KMS-11 (cell line): ENCODE measurements at regions not wholly inside any gene's neighbourhood (a gene's known extent, or its start where the extent isn't known, plus 50 kb on each side); places are given as distances from the start of the nearest gene placed in this dataset.

Experiments used
- H2AFZ ChIP-seq: fragments of 200-600 bp; sonication (generic); 2 replicates; pipeline ENCODE4 v1.6.1; 2016; ENCODE audit warnings: antibody characterized with exemption, mixed run types, low read depth
- H3K27ac ChIP-seq: fragments of 200-600 bp; sonication (generic); 2 replicates; pipeline ENCODE4 v1.6.1; 2016; ENCODE audit warnings: mild to moderate bottlenecking, mixed run types
- H3K27me3 ChIP-seq: fragments of 200-600 bp; sonication (generic); 2 replicates; pipeline ENCODE4 v1.6.1; 2017; ENCODE audit warnings: mild to moderate bottlenecking, low read depth, mixed run types, moderate library complexity; ENCODE audit not compliant: insufficient read depth
- H3K36me3 ChIP-seq: fragments of 200-600 bp; sonication (generic); 2 replicates; pipeline ENCODE4 v1.6.1; 2017; ENCODE audit warnings: mild to moderate bottlenecking, mixed run types; ENCODE audit not compliant: insufficient read depth
- H3K4me1 ChIP-seq: fragments of 200-600 bp; sonication (generic); 2 replicates; pipeline ENCODE4 v1.6.1; 2016; ENCODE audit warnings: mild to moderate bottlenecking, low read depth, mixed run types; ENCODE audit not compliant: poor library complexity, severe bottlenecking
- H3K4me2 ChIP-seq: fragments of 200-600 bp; sonication (generic); 2 replicates; pipeline ENCODE4 v1.7.0; 2016; ENCODE audit warnings: mild to moderate bottlenecking, mixed run types
- H3K4me3 ChIP-seq: fragments of 200-600 bp; sonication (generic); IDR thresholded peaks from 2 replicates; pipeline ENCODE4 v1.6.1; 2017; ENCODE audit warnings: low read depth, low read length, mixed read lengths; ENCODE audit not compliant: insufficient read depth
- H3K79me2 ChIP-seq: fragments of 200-600 bp; sonication (generic); 2 replicates; pipeline ENCODE4 v1.6.1; 2016; ENCODE audit warnings: low read depth, mixed run types; ENCODE audit not compliant: insufficient read depth
- H3K9ac ChIP-seq: fragments of 200-600 bp; sonication (generic); 2 replicates; pipeline ENCODE4 v1.6.1; 2016; ENCODE audit warnings: mild to moderate bottlenecking, mixed run types
- H4K20me1 ChIP-seq: fragments of 200-600 bp; sonication (generic); 2 replicates; pipeline ENCODE4 v1.6.1; 2016; ENCODE audit warnings: mild to moderate bottlenecking, mixed run types; ENCODE audit not compliant: insufficient read depth
- TF ChIP-seq, protein P1 (sequence below): fragments of 200-600 bp; sonication (generic); conservative IDR thresholded peaks from 2 replicates; pipeline ENCODE4 v1.6.1; 2017; ENCODE audit warnings: low read depth, mild to moderate bottlenecking, antibody characterized with exemption, low read length, moderate library complexity, mixed read lengths

DNA sequence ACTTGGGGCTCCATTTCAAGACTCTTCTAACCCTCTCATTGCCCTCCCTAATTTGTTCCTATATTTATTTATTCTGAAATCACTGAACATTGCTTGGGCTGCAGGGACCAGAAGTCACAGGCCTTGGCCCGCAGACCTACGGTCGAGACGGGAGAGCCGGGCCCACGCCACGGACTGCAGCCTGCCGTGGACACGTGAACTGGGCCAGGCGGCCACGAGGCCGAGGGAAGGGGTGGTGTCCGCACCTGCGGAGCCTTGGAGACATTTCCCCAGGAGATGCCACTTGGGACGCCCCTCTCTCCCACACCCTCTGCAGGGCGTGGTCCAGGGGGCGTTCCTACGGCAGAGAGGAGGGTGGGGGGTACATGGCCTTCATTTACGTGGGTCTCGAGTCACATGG lies 463.9 kb downstream of the ICE1 start:
- Histone ChIP-seq H4K20me1 (no peaks in the 10 kb centered on the region), H2AFZ (no peak overlapping the region; the same call in 1 of the 2 replicates), H3K4me3 (no peak overlapping the region), H3K79me2 (no peaks in the 10 kb centered on the region), H3K9ac (no peak overlapping the region), H3K4me2 (no peak overlapping the region; the same call in 1 of the 2 replicates), H3K27ac (no peak overlapping the region), H3K36me3 (no peaks in the 10 kb centered on the region), H3K27me3 (no peaks in the 10 kb centered on the region), H3K4me1 (no peaks in the 10 kb centered on the region)
- TF ChIP-seq, protein P1, sequence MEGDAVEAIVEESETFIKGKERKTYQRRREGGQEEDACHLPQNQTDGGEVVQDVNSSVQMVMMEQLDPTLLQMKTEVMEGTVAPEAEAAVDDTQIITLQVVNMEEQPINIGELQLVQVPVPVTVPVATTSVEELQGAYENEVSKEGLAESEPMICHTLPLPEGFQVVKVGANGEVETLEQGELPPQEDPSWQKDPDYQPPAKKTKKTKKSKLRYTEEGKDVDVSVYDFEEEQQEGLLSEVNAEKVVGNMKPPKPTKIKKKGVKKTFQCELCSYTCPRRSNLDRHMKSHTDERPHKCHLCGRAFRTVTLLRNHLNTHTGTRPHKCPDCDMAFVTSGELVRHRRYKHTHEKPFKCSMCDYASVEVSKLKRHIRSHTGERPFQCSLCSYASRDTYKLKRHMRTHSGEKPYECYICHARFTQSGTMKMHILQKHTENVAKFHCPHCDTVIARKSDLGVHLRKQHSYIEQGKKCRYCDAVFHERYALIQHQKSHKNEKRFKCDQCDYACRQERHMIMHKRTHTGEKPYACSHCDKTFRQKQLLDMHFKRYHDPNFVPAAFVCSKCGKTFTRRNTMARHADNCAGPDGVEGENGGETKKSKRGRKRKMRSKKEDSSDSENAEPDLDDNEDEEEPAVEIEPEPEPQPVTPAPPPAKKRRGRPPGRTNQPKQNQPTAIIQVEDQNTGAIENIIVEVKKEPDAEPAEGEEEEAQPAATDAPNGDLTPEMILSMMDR: no peak

DNA sequence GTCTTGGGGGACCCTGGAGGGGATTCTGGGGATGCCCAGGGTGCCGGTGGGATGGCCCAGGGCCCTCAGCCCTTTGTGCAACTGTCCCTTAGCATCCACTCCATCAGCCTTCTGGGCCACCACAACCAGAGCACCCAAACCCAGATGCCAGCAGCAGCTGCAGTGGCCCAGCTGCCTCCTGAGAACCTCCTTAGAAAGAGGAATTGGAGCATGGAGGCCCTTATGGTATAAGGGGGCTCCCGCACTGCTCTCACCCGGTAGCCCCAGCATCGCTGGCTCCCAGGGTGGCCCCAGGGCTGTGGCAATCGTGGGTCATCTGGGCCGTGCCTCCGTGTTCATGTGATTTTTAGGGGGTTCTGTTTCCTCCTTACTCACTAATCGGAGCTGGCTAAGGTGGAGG lies 463.3 kb downstream of the ICE1 start:
- H3K36me3 ChIP-seq: no peaks in the 10 kb centered on the region
- no peak overlapping the region for H3K27ac ChIP-seq
- H3K4me3 ChIP-seq: no peak overlapping the region
- H3K79me2 ChIP-seq: no peaks in the 10 kb centered on the region
- H3K9ac ChIP-seq: no peak overlapping the region
- TF ChIP-seq, protein P1: no peak
- H4K20me1 ChIP-seq: no peaks in the 10 kb centered on the region
- H3K4me2 ChIP-seq: no peak overlapping the region
- no peaks in the 10 kb centered on the region for H3K4me1 ChIP-seq
- no peak overlapping the region for H2AFZ ChIP-seq
- H3K27me3 ChIP-seq: no peaks in the 10 kb centered on the region

DNA sequence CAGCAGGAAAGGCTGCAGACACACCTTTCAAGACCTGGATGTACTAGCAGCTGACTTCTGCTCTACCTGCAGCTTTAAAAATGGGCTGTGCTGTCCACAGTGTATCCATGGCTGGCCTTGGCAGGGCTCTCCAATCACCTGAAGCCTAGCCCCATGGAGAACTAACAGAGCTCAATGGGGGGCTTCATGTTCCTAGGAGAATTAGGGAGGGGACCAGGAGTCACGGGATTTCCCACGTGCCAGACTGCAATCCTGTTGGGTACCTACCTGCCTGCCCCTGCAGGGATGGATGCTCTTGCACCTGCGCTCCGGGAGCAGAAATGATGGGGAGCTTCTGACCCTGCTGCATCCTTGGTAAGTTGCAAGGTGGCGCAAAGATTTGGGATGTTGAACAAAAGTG lies 462.1 kb downstream of the ICE1 start:
- no peaks in the 10 kb centered on the region for H3K36me3 ChIP-seq
- no peaks in the 10 kb centered on the region for H3K27me3 ChIP-seq
- H3K4me1 ChIP-seq: no peaks in the 10 kb centered on the region
- no peaks in the 10 kb centered on the region for H3K79me2 ChIP-seq
- no peak overlapping the region for H3K27ac ChIP-seq
- no peak overlapping the region for H3K9ac ChIP-seq
- H3K4me2 ChIP-seq: no peak overlapping the region
- no peak overlapping the region for H2AFZ ChIP-seq
- no peaks in the 10 kb centered on the region for H4K20me1 ChIP-seq
- TF ChIP-seq, protein P1: no peak
- H3K4me3 ChIP-seq: no peak overlapping the region

DNA sequence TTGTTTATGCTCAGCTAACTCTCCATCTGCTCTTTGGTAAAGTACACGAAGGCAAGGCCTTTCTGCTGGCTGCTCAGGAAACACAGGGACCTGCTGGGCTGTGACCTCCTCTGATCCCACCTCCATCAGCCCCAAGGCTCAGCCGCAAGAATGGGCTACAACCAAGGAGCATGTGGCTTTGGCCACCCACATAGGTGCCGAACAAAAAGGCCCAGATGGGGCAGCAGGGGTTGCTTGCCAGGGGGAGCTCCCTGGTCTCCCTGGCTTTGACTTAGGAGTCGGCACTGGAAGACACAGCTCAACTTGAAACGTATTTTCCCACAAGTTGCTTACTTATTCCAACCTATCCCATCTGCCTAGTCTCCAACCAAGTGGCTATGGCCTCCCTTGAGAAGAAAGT lies 461.1 kb downstream of the ICE1 start:
- Histone ChIP-seq H3K4me3 (no peak overlapping the region), H3K27me3 (no peaks in the 10 kb centered on the region), H3K4me2 (no peak overlapping the region), H3K27ac (no peak overlapping the region), H4K20me1 (no peaks in the 10 kb centered on the region), H3K9ac (no peak overlapping the region), H3K4me1 (no peaks in the 10 kb centered on the region), H3K79me2 (no peaks in the 10 kb centered on the region), H3K36me3 (no peaks in the 10 kb centered on the region), H2AFZ (no peak overlapping the region)
- TF ChIP-seq, protein P1: no peak
